HG03108 (cell line): ENCODE measurements at regions not wholly inside any gene's neighbourhood (a gene's known extent, or its start where the extent isn't known, plus 50 kb on each side); places are given as distances from the start of the nearest gene placed in this dataset.

Experiments
- ATAC-seq: cut with Tn5 transposase; IDR thresholded peaks from one replicate; pipeline ENCODE4 v1.9.1; 2021; ENCODE audit warnings: moderate library complexity; ENCODE audit not compliant: unreplicated experiment

DNA sequence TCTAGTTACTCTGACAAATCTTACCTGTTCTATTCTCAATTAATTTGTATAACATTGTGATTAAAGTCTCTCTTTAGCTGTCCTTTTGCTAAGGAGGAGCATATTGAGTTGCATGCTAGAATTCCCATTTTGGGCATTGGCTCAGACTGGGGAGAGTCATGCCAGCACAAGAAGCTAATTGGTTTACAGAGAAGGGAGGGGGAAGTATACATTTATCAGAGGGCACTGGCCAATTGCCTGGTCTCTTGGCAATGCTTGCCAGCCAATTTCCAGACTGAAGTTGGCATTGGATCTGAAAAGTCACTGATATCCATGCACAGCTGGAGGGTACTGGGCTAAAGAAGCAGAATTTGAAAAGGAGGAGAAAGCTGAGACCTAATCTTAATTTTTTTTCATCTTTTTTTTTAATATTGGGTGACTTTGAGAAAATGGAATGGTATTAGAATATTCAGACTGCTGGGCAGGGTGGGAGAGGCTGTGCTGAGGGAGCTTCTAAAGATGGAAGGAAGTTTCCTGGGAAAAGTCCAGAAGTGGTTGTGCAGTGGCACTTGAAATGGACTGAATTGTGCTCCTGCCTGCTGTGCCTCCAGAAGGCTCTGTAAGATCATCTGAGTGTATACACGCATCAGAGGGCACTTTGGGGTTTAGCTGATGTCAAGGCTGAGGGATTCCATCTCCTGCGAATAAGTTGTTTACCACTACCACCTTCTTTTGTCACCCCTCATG, 365.2 kb upstream of the DPH6 start:
- ATAC-seq: no peak

DNA sequence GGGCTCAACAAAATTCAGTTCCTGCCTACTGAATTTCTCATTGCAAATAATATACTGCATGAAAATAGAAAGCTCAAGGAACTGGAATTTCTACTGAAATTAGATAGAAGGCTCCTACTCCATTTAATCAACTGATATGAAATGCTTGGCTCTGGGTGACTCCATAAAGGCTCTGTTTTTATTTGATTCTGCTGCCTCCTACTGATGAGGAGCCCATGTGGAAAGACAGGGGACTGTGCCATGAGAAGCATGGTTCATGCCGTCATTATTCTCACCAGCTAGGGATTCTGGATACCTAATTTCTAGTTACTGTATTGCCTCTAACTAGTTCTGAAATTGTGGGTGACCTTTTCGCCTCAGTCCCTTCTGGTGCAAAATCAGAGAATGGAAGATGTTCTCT, 366.2 kb upstream of the DPH6 start:
- no peak for ATAC-seq

DNA sequence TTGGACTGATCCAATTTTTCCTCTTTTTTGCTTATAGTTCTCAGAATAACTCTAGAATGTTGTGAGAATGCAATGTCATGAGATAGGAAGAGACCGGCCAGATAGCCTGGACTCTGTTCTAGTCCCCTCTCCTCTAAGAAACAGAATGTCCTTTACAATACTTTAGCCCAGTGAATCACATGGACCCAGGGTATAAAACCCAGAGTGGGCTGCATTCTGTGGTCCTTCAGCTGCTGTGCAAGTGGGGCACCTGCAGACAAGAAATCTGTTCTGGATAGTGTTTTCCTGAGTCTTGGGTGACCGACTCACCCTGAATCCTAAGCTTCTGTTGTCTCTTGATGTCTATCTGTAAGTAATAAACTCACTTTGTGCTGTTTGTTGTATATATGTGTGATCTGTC, 368.6 kb upstream of the DPH6 start:
- no peak for ATAC-seq

DNA sequence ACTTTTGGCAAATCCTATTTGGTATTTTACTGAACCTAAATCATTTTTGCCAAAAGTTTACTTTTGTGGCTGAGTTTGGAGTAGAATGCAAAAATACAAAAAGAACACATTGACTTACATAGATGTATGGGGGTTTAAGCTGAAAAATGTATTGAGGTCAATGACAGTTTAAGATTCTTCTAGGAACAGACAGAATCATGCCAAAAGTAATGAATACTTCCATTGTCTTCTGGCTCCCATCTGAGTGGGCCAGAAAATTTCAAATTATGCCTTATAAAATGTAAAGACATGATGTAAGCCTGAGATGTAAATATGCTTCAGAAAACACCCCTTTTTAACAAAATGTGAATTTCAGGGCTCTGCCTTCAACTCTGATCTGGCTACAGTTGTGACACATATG, 375.1 kb upstream of the DPH6 start:
- ATAC-seq: no peak

DNA sequence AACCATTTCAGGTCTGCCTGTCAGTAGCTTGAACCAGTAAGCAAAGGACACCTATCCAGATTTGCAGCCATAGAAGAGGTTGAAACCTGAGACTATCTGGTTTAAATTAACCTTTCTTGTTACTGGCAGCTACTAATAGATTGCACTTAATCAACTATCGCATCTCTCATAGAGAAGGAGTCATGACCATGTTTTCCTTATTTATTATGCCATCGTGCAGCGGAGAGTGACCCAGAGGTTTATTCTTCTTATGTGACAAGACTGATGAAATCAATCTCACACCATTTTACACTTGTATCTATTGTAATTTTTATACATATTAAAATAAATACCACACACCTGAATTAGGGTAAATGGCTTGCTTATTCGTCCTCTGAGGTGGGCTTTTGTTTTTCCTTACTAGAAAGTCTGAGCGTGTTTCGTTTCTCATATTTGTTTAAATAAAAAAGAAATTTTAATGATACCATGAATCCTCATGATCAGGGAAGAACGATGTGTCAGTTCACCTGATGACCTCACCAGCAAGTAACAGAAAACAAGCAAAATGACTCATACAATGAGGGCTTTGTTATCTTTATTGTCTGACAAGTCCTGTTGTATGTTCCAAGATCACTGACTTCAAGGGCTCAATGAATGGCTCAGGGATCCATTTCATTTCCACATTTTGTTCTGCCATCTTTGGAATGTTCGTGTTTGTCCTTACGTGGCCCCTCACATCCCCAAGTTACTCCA, 379.5 kb upstream of the DPH6 start:
- ATAC-seq: no peak

DNA sequence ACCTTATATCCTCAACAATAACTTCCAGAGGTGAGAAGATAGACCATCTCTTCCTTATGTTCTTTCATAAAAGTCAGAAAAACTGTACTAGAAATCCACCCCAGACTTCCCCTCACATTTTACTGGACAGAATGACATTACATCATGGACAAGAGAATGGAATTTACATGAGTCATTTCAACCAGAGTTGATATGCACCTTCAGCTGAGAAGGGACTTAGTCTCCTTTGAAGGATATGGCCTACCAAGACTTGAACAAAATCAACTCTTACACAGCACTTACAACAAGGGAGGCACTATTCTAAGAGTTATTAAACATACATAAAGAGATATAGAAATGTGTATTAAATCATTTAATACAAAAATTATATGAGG, 380.0 kb upstream of the DPH6 start:
- ATAC-seq: no peak

DNA sequence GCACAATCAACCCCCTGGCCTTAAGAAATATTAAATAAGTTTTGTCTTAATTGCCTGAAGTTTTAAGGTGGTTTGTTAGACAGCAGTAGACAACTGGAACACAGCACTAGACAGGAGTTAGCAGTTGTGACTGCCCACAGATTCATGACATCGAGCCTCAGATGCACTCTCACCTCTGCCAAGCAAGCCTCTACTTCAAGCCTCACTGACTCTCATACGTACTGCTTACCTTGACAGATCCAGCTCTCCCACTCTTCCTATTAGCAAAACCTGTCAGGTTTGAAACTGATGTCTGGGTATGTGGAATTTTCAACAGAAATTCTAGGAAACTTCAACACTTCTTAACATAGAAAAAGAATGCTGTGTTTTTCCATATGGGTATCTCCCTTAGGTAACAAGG, 382.9 kb upstream of the DPH6 start:
- ATAC-seq: no peak

DNA sequence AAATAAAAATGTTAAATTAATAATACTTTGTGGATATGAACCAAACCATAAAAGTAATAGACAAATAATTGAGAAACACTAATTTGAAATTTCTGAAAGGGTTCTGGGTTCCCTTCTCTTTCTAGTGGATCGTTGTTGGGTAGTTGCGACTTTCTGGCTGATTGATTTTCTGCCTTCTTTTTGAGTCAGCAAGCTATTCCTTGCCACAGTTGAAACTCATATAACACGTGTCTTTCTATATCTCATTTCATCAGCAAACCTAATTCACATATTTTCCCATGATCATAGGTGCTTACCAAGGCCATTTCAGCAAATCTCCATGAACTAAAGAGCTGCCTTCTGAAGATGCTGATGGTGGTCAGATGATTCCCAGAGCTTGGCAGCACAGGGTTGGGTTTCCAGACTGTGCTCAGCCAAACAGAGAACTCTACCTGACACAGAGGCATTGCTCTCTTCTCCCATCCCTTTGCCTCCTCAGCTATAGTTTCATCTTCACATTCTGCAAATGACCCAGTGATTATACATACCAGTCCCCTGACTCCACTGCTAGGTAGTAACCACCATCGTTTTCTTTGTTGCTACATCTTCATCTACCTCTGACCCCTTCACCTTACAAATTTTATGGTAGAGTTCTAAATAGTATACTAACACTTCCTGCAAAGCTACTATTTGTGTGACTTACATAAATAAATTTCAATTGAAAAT, 383.9 kb upstream of the DPH6 start:
- ATAC-seq: no peak

DNA sequence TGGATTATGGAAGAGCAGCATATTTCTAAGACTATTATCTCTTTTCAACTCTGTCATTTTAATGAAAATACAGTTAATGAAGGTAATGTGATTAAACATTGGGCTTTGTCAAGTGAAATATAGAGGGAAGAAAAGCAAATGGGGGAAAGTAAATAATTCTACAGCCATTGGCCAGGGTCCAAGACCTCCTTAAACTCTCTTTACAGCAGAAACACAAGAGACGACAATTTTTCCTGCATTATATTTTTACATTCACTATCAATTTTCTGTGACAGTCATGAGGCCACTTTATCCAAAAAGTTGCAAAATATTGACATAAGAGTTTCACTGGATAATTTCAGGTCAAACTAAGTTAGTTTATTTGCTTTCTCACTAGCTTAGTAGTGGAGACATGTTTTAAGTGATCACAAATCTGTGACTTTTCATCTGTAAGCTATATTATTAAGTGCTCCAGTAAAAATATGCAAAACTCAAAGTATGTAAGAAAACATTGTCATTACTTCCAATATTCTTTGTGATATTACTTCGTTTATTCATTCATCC, 385.9 kb upstream of the DPH6 start:
- no peak for ATAC-seq

DNA sequence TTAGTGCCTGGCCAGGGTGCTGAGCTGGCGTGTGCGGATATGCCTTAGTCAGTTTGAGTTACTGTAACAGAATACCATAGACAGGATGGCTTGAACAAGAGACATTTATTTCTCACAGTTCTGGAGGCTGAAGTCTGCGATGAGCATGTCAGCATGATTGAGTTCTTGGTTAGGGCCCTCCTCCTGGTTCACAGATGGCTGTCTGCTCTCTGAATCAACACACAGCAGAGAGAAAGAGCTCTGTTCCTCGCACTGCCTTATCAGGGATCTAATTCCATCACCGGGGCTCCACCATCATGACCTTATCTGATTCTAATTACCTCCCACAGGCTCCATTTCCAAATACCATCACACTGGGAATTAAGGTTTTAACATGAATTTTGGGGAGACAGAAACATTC, 386.6 kb upstream of the DPH6 start:
- ATAC-seq: no peak

DNA sequence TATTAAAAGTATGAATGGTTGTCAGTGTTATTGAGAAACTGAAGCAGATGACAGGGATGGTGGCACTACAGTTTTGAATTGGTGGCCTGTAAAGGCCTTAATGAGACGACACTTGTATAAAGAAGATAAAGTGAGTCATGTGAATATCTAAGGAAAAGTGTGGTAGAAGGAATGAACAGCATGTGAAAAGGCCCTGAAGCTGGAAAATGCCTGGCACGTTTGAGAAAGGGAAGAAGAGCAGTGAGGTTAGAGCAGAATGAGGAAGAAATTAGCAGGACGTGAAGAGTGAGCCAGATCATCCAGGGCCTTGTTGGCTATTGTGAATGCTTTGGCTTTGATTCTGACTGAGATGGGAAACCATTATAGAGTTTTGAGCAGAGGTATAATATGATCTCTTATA, 387.6 kb upstream of the DPH6 start:
- ATAC-seq: no peak

DNA sequence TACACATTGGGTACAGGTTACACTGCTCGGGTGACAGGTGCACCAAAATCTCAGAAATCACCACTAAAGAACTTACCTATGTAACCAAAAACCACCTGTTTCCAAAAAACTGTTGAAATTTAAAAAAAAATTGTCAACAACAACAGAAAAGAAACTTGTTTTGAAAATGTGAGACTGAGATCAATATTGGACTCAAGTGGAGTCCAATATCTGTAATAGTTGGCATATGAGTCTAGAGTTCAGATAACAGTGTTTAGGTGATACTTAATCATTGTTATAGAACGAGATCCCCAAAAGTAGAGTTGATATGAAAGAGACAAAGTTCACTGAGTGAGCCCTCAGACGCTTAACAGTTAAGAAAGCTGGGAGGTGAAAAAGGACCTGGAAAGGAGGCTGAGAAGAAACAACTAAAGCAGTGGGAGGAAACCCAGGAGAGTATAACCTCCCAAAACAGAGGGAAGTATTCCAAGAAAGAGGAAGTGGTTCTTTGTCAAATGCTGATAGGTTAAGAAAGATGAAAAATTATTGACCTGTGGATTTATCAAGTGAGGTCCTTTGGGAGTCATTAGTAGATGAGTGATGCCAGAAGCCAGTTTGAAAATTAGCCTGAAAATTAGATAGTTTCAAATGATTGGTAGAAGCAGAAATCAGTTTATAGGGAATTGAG, 388.6 kb upstream of the DPH6 start:
- no peak for ATAC-seq

DNA sequence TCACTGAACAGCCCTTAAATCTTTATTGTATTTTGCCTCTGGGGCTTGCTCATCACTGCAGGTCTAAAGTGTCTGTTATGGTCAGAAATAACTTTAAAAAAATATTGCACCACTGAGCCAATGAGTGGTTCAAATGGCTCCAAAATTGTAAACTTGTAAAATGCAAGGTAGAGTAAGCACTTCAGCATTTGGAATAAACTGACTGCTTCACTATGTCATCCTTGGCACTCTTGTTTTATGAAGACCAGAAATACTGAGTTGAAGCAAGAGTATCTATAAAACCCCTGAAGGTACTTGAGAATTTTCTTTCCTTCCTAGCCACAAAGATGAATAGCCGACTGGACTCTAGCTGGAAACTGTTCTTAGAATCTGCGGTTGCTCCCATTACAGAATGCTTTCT, 390.3 kb upstream of the DPH6 start:
- ATAC-seq: no peak

DNA sequence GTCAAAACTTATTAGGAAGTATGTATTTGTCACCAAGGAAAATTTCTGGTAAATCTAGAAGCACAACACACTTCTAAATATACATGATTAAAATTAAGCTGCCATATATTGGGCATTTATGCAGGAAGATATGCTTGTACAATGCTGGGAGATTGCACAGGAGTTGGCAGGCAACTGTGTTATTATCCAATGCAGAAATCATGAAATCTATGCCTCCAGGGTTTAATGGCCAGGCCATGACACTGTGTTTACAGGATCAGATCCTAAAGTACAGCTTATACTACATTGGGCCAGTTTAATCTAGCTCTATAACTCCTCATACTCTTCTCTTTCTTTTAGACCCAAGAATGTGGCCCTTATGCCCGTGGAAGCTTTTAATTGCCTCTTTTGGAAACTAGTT, 391.4 kb upstream of the DPH6 start:
- ATAC-seq: no peak

DNA sequence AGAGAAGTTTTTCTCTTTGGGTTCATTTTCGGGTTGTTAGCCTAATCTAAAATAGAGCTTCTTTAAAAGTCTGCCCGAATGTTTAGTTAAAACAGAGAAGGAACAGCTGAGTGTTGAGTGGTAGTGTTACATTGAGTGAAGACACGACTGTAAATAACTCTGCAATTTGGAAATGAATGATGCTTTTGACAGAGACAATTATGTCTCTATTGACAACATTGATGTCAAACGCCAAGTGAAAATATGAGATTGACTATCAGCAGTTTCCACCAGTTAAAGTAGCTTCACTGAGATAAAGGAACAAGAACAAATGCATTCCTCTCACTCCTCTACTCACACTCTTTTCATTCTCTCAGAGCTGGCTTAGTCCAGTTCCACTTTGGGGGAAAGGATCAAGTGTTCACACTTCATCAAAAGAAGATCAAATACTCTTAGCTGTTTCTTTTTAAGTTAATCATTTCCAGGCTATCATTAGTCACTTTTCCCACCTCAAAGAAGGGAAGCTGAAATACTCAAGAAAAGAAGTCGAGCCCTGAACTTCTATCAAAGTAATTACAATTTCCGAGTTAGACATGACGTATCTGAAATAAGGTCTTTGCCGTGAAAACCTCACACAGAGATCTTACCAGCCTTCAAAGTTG, 399.1 kb upstream of the DPH6 start:
- no peak for ATAC-seq

DNA sequence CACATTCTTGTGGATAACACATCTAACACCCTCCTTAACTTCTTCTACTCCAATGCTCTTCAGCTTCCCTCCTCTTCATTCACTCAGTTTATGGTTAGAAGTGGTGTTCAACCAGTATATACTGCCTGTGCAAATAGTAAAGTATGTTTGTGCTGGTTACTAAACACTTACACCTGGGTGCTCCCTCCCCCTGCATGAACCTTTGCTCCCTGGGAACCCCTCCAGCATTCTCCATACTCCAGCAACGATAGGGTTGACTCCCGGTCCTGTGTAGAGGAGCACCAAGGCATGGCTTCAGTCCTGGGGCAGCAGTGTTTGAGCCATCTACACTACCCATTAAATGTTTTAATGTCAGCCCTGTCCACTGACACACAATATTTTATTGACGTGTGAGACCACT, 407.5 kb upstream of the DPH6 start:
- ATAC-seq: no peak

DNA sequence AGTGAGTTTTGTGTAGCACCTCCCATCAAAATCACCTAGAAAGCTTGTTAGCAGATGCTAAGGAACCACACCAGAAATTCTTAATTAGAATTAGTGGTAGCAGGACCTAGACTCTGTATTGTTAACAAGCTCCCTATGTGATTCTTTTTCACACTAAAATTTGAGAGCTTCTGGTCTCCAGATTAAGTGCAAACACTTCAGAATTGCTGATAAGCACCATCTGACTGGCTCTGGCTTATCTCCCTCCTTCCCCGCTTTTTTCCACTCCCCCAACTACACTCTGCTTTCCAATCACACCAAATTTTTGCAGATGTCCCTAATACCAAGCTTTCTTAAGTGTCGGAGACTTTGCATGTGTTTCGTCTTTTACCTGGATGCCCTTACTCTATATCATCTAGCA, 410.1 kb upstream of the DPH6 start:
- no peak for ATAC-seq

DNA sequence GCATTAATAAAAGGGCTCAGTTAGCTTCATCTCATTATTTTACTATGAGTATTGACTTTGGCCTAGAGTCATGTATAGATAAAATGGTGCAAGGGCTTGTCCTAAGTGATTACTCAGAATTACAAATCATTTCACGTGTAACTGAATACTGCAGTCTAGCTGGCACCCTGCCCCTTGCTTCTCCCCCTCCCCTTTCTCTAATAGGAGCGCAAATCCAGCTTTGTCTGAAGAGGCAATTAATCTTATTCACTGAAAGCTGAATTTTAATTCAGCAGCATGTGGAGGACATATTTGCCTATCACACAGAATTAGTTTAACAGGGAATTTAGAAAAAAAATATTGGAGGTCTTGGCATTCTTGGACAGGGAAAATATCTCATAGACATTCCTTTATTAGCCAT, 412.1 kb upstream of the DPH6 start:
- ATAC-seq: no peak

DNA sequence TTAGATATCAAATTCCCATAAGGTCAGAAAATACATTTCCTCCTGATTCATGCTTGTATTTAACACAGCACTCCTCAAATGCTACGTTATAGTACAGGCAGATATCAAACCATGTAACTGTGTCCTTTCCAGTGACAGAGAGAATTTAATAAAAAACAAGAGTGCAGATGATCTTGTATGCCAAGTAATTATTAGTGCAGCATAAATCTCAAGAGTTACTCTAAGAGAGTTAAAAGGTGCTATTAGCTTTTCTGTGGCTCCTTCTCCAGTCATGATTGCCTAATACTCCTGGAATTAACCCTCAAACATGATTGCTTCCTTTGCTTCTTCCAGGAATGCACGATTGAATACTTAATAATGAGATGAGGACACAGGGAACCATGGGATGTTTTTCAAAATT, 413.0 kb upstream of the DPH6 start:
- no peak for ATAC-seq

DNA sequence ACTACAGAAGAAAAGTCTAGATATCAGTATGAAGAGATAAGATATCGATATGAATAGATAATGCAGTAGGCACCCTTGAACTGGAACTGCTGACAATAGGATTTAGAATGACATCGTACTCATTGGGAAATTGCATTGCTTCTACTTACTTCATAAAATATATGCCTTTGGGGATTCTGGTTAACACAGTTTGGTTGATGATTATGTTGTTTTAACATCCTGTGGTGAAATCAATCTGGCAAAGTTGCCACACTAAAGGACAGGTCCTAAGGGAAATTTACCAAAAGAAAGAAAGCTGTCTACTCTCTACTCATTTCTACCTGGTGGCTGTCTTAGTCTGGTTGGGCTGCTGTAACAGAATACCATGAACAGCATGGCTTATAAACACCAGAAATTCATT, 417.4 kb upstream of the DPH6 start:
- no peak for ATAC-seq

DNA sequence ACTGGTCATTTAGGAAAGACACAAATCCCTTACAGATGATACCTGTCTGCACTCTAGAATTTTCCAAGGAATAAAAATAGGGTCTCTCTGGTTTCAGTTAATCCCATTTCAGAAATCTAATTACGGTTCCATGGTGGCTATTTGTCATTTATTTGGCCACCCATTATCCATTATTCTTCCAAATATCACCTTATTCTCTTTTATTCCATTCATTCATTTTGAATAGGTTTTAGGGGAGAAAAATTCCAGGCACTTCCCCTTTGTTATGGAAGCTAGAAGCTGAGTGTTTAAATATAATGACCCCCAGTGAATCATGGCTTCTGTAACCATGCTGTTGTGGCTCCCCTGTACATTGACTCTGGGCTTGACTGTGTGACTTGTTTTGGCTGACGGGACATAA, 420.8 kb upstream of the DPH6 start:
- ATAC-seq: no peak
